ENCODE measurements at regions not wholly inside any gene's neighbourhood (a gene's known extent, or its start where the extent isn't known, plus 50 kb on each side); places are given as distances from the start of the nearest gene placed in this dataset.

DNA sequence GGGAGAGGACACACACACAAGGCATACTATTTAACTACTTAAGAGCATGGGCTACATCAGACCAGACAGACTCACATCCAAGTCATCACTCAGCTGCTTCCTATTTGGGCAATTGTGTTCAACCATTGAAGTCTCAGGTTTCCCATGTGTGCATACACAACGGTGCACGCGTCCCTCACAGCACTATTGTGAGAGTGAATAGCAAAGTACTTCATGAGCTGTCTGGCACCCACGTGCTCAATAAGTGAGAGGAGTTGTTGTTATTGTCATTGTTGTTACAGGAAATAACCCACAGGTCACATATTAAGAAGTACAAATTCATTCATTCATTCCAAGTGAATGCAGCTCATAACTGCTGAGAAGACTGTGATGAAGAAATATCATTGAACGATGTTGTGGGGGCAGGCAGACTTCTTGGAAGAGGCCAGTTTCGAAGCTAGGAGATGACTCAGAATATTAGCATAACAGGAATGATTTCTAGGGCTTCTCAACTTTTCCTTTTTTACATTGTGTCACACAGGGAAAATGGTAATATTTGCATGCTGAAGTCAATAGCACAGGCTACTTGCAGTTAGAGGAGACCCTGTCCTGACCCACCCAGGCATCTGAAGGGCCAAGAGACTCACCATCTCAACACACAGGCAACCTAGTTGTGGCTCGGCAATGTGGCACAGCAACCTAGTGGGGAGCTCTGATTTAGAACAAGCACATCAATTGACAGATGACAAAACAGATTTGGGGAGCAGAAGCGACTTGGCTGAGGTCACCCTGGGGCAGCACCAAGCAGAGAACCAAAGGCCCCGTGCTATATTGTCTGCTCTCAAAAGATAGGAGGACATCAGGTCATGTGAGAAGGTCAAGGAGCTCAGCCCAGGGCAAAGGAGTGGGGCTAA, 606.0 kb downstream of the BUD13 start:
- TF ChIP-seq, protein P1, sequence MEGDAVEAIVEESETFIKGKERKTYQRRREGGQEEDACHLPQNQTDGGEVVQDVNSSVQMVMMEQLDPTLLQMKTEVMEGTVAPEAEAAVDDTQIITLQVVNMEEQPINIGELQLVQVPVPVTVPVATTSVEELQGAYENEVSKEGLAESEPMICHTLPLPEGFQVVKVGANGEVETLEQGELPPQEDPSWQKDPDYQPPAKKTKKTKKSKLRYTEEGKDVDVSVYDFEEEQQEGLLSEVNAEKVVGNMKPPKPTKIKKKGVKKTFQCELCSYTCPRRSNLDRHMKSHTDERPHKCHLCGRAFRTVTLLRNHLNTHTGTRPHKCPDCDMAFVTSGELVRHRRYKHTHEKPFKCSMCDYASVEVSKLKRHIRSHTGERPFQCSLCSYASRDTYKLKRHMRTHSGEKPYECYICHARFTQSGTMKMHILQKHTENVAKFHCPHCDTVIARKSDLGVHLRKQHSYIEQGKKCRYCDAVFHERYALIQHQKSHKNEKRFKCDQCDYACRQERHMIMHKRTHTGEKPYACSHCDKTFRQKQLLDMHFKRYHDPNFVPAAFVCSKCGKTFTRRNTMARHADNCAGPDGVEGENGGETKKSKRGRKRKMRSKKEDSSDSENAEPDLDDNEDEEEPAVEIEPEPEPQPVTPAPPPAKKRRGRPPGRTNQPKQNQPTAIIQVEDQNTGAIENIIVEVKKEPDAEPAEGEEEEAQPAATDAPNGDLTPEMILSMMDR (IDR thresholded peaks at IDR 0.05), result no peak
- TF ChIP-seq JUN (IDR thresholded peaks at IDR 0.05), result no peak
- TF ChIP-seq BHLHE40 (IDR thresholded peaks at IDR 0.05; ENCODE audit: low read depth, low read length), result no peak
